Stimulated activated CD8-positive, alpha-beta memory T cell treated with anti-CD3 and anti-CD28 coated beads, Interleukin-4, amount 100 ng/mL, for 48 hours (primary cell): ENCODE measurements at regions not wholly inside any gene's neighbourhood (a gene's known extent, or its start where the extent isn't known, plus 50 kb on each side); places are given as distances from the start of the nearest gene placed in this dataset.
A peak's percentile ranks its signal among the peaks of the same experiment; 100 is the strongest.
"Not testable (repeated sequence)": the region's sequence is repeated elsewhere in the genome, so short reads cannot be mapped to it uniquely, and the experiment has no call there.

ENCODE experiments used
- DNase-seq: peaks from one replicate; pipeline ENCODE4 v3.0.0-alpha.2; 2020

GRCh38 chr1:112105557-112105956, 116.1 kb upstream of the KCND3 start:
- no peak for DNase-seq

GRCh38 chr1:112110031-112110430, 120.6 kb upstream of the KCND3 start:
- no peak for DNase-seq

DNA sequence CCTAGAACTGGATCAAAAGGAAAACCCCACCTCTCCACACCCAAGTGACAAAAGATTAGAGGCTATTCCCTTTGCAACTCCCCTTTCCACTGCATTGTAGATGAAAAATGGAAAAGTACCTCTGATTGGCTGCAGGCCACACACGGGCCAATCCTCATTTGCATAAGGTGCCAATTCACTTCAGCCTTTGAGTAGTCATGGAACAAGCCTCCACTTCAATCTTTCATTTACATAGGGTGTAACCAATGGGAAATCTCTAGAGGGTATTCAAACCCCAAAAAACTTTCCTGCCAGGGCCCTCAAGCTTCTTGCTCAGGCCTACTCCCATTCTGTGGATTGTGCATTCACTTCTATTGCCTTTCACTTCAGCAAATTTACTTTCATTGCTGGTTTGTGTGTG, 122.3 kb upstream of the KCND3 start:
- no peak for DNase-seq

DNA sequence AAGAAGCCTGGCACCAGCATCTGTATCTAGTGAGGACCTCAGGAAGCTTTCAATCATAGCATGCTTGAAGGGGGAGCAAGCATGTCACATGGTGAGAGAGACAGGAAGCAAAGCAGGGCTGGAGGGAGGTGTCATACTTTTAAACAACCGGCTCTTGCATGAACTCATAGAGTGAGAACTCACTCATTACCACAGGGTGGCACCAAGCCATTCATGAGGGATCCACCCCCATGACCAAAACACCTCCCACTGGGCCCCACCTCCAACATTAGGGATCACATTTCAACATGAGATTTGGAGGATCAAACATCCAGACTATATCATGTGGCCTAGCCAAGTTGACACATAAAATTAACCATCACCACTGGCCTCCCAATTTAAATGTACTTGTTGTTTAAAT, 125.1 kb upstream of the KCND3 start:
- DNase-seq: no peak

DNA sequence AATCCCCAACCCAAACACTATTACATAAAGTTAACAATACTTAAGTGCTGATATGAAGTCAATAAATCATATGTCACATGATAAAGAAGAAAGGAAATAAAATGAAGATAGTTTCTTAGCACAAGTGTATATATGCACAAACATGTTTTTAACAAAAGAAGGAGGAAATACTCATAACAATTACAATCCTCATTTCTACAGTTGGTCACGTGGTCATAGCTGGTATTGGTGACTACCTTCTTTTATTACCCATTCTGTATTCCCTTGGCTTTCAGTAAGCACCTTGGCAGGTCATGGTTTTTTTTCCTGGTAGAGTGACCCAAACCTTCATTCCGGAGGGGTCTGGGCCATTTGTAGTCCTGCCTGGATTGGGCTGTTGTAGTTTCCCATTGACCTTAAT, 137.1 kb upstream of the KCND3 start:
- no peak for DNase-seq

GRCh38 chr1:112127606-112128005, 138.1 kb upstream of the KCND3 start:
- not testable (repeated sequence) for DNase-seq

DNA sequence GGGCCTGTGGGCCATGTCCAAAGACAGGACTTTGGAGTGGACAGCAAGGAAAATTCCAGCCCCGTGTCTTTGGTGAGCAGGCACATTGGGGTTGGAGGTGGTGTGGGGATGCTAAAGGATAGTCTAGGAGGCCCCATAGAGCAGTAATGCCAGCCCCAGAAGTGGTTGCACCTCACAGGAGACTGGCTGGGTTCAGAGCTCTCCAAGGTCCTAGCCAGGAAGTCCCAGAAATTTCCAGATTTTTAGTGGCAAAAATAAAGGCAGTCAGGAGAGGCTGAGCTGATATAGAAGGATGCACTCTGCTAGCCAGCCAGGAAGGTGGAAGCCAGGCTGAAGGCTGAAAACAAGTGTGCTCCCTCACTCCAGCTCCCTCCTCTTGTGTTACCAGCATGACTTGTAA, 144.0 kb upstream of the KCND3 start:
- DNase-seq: no peak

- DNase-seq: no peak
These were observed 151.3 kb upstream of the KCND3 start for GRCh38 chr1:112140743-112141142.

DNA sequence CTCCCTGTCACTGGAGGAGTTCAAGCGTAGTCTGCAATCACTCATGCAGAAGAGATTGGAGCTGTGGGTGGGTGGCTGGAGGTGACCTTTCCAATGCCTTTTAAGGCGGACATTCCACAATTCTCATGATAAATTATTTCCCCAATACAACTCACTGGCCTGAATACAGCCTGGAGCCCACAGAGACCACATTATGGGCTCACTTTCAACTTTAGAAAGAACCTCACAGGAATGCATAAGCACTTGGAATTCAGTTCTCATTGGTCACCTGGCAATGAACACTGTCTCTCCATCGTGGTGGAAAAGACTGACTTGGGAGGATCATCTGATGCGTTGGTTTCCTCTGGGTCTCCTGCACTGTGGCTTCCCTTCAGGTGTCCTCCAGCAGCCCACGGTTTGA, 151.8 kb upstream of the KCND3 start:
- no peak for DNase-seq

DNA sequence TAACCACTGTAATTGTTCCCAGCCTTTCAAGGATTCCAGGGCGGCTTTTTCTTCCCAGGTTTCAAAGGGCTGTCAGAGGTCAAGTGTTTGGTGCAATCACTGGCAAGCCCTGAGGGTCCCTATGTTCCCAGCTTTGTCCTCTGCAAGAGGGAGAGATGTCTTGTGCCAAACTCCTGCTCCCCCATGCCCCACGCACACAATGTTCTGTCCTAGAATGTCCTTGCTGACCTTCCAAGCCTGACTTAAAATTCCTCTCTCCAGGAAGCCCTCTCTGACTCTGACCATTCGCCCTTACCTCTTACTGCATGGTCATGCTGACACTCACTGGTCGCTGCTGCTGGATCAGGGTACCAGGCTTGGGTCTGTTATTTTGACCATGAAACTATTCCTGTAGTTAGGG, 152.5 kb upstream of the KCND3 start:
- no peak for DNase-seq

GRCh38 chr1:112143871-112144441, 154.5 kb upstream of the KCND3 start:
- DNase-seq: no peak

- DNase-seq: no peak
These were observed 155.4 kb upstream of the KCND3 start for GRCh38 chr1:112144733-112145426.

DNA sequence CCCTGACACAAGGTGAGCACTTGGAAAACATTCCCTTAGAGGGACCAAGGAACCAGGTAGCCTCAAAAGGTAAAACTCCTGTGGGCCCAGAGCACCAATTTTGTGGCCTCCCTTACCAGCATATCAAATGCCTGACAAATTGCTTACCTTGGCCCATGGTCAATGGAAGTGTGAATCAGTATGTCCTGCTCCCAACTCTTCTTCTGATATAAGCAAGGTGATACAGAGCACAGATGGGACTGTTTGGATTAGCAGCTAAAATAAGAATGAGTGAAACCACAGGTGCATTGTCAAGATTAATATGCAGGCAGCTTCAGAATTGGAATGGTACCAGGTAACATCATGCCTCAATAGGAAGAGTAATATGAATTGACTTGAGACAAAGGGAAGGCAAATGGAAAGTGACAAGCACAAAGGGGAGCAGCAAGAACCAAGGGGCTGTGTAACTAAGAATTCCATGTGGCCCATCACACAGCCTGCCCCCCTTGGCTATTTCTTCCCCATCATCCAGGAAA, 156.8 kb upstream of the KCND3 start:
- no peak for DNase-seq

- DNase-seq: not testable (repeated sequence)
These were observed 170.7 kb upstream of the KCND3 start for GRCh38 chr1:112160214-112160613.

DNA sequence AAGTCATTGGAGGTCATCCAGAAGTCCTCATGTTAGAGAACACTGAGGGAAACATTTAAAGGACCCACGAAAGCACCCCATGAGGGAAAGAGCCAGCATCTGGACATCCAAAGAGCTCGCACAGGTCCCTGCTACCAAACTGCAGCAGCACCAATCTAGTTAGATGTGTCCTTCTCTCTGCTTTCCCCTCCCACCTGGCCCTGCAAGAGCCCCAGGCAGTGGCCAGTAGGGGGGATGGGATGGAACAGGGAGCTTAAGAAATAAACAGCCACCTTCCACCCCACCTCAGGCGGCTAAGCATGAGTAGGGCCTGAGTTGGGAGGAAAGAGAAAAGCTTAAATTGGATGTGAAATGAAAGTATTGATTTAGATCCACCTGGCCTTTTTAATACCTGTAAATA, 175.9 kb upstream of the KCND3 start:
- DNase-seq: no peak

- DNase-seq: no peak
These were observed 180.0 kb upstream of the KCND3 start for GRCh38 chr1:112169517-112169916.

DNA sequence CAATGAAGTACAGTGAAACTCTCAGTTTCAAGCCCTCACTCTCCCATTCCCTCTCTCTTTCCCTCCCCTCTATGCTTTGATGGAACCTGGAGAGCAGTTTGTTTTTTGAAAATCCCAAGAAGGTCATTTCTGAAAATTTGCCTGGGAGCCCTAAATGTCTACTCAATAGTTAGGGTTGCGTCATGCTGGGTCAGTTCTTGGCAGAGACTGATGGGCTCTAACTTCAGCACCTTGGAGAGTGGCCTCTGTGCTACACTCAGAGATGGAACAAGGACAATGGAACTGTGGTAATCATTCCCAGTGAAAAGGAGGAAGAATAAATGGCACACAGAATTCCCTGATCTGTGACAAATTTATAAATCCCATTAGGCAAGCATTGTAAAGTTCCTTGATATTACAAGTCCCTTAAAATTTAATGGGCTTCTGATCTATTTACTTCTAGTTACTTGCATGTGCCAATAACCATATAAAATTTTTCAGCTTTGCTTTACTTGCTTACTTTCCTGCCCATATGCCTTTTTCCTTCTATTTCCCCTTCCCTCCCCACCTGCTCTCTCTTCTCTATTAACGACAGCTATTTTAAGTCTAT, 182.9 kb upstream of the KCND3 start:
- peak; percentile 26 for DNase-seq

- no peak for DNase-seq
These were observed 187.8 kb upstream of the KCND3 start for GRCh38 chr1:112177314-112177713.

- no peak for DNase-seq
These were observed 199.1 kb upstream of the KCND3 start for GRCh38 chr1:112188611-112189010.

DNA sequence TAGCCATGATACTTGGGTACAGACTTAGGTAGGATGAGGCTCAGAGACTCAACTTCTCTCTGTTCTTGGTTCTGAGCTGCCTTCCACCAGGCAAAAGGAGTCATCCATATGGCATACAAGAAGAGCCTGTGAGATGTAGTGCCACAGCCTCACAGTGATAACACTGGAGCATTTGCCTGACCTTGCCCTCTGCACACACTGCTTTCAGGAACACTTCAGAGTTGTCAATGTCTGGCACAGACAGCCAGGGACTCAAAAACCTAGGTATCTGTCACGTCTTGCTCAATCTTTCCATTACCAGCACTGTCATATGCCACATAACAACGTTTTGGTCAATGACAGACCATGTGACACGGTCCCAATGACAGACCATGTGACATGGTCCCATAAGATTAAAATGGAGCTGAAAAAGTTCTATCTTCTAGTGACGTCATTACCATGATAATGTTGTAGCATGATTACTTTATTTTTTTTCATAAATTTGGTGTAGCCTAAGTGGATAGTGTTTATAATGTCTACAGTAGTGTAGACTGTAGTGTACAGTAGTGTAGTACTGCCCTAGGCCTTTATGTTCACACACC, 199.9 kb upstream of the CTTNBP2NL start:
- DNase-seq: no peak

DNA sequence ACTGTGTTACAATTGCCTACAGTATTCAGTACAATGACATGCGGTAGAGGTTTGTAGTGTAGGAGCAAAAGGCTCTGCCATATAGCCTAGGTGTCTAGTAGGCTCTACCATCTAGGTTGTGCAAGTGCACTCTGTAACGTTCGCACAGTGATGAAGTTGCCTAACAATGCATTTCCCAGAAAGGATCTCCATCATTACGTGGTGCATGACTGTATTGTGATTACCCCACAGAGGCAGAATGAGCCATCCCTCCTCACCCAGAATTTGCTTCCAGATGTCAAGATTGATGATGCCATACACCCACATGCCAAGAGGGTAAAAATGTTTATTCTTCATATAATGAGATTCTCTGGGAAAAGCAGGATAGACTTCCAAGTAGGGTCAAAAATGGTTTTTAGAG, 199.3 kb upstream of the CTTNBP2NL start:
- DNase-seq: no peak

DNA sequence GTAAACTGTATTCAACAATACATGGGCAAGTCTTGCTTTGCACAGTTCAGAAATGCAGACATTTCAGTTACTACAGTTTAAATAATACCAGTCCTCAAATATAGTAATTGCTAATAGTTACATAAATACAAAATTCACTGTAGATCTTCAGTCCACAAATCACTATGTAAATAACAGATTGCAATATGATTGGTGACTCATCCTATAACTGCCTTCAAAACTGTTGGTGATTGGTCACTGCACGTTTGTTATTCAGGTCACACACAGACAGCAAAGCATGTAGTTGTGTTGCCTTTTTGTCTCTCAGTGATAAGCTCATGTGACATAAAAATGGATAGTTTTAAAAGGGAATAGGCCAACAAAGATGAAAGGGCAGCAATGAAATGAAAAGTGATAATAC, 186.5 kb upstream of the CTTNBP2NL start:
- no peak for DNase-seq

- no peak for DNase-seq
These were observed 176.7 kb upstream of the CTTNBP2NL start for GRCh38 chr1:112219267-112219666.

GRCh38 chr1:112230232-112230631, 165.8 kb upstream of the CTTNBP2NL start:
- no peak for DNase-seq
